ENCODE measurements at regions not wholly inside any gene's neighbourhood (a gene's known extent, or its start where the extent isn't known, plus 50 kb on each side); places are given as distances from the start of the nearest gene placed in this dataset.

GRCh38 chr15:60076045-60076444 lies 71.9 kb downstream of the FOXB1 start:
- ChIA-PET POLR2A (interaction anchor here (1.2 kb wide), 1 partner anchor 24 kb away, joined by 3 read pairs; no protein-coding TSS in a partner anchor), CTCF (interaction anchor here (0.8 kb wide), 1 partner anchor 324 kb away, joined by 3 read pairs; no protein-coding TSS in a partner anchor)
- Histone ChIP-seq H3K27me3 (ENCODE audit: control insufficient read depth in 1 of 2, insufficient read depth in 2 of 2, low read length in 2 of 2) (no peaks in the 10 kb centered on the region), H3K4me1 (ENCODE audit: insufficient read depth, low read length) (peaks cover 7% of the 10 kb centered on the region), H3K27ac (ENCODE audit: low read depth in 1 of 2, low read length in 2 of 2) (no peak overlapping the region), H3K9me3 (ENCODE audit: control insufficient read depth in 1 of 2, insufficient read depth in 1 of 2, low read length in 2 of 2) (no peaks in the 10 kb centered on the region), H3K4me3 (ENCODE audit: low read length) (no peak overlapping the region), H3K36me3 (ENCODE audit: insufficient read depth, low read length) (no peaks in the 10 kb centered on the region)
- no peaks in the 10 kb centered on the region for H3K36me3 Mint-ChIP-seq (ENCODE audit: low read depth)
- no peak for TF ChIP-seq CTCF (IDR thresholded peaks at IDR 0.05)
- no peak for DNase-seq
- no peak overlapping the region for H3K27ac Mint-ChIP-seq
- intact Hi-C loops (cut with DNase I, micrococcal nuclease) = no loop called here
- H3K9me3 Mint-ChIP-seq = no peaks in the 10 kb centered on the region
- H3K4me1 Mint-ChIP-seq (ENCODE audit: low read depth) = peaks cover 22% of the 10 kb centered on the region
- no peaks in the 10 kb centered on the region for H3K27me3 Mint-ChIP-seq
- no peak for ATAC-seq (ENCODE audit: poor library complexity)
- no peak overlapping the region for H3K4me3 Mint-ChIP-seq

GRCh38 chr15:60076582-60077276 lies 72.6 kb downstream of the FOXB1 start:
- H3K27ac ChIP-seq (ENCODE audit: low read depth in 1 of 2, low read length in 2 of 2) = no peak overlapping the region
- ATAC-seq (ENCODE audit: poor library complexity) (no peak), DNase-seq (no peak)
- peaks cover 22% of the 10 kb centered on the region for H3K4me1 Mint-ChIP-seq (ENCODE audit: low read depth)
- no peak overlapping the region for H3K27ac Mint-ChIP-seq
- CTCF ChIA-PET = interaction anchor here (0.6 kb wide), 1 partner anchor 1370 kb away, joined by 3 read pairs; no protein-coding TSS in a partner anchor
- H3K4me3 ChIP-seq (ENCODE audit: low read length) = no peak overlapping the region
- POLR2A ChIA-PET = interaction anchor here (1.2 kb wide), 1 partner anchor 25 kb away, joined by 3 read pairs; no protein-coding TSS in a partner anchor
- peaks cover 7% of the 10 kb centered on the region for H3K4me1 ChIP-seq (ENCODE audit: insufficient read depth, low read length)
- H3K9me3 Mint-ChIP-seq = no peaks in the 10 kb centered on the region
- H3K27me3 Mint-ChIP-seq = no peaks in the 10 kb centered on the region
- no peaks in the 10 kb centered on the region for H3K36me3 Mint-ChIP-seq (ENCODE audit: low read depth)
- intact Hi-C loops (cut with DNase I, micrococcal nuclease) = no loop called here
- H3K27me3 ChIP-seq (ENCODE audit: control insufficient read depth in 1 of 2, insufficient read depth in 2 of 2, low read length in 2 of 2) = no peaks in the 10 kb centered on the region
- no peak overlapping the region for H3K4me3 Mint-ChIP-seq
- H3K9me3 ChIP-seq (ENCODE audit: control insufficient read depth in 1 of 2, insufficient read depth in 1 of 2, low read length in 2 of 2) = no peaks in the 10 kb centered on the region
- no peaks in the 10 kb centered on the region for H3K36me3 ChIP-seq (ENCODE audit: insufficient read depth, low read length)
- TF ChIP-seq CTCF (IDR thresholded peaks at IDR 0.05) = no peak

GRCh38 chr15:60077581-60078359 lies 73.7 kb downstream of the FOXB1 start:
- intact Hi-C loops (cut with DNase I, micrococcal nuclease) = no loop called here
- Mint-ChIP-seq H3K27ac (no peak overlapping the region), H3K36me3 (ENCODE audit: low read depth) (no peaks in the 10 kb centered on the region), H3K4me1 (ENCODE audit: low read depth) (peaks cover 22% of the 10 kb centered on the region), H3K4me3 (no peak overlapping the region), H3K27me3 (no peaks in the 10 kb centered on the region), H3K9me3 (no peaks in the 10 kb centered on the region)
- ChIA-PET CTCF (no interaction called here), POLR2A (no interaction called here)
- no peak overlapping the region for H3K27ac ChIP-seq (ENCODE audit: low read depth in 1 of 2, low read length in 2 of 2)
- DNase-seq (peak in 1 of 14 experiments; percentile 4), ATAC-seq (ENCODE audit: poor library complexity) (no peak)
- no peaks in the 10 kb centered on the region for H3K9me3 ChIP-seq (ENCODE audit: control insufficient read depth in 1 of 2, insufficient read depth in 1 of 2, low read length in 2 of 2)
- peaks cover 7% of the 10 kb centered on the region for H3K4me1 ChIP-seq (ENCODE audit: insufficient read depth, low read length)
- H3K27me3 ChIP-seq (ENCODE audit: control insufficient read depth in 1 of 2, insufficient read depth in 2 of 2, low read length in 2 of 2) = no peaks in the 10 kb centered on the region
- no peak for TF ChIP-seq CTCF (IDR thresholded peaks at IDR 0.05)
- H3K36me3 ChIP-seq (ENCODE audit: insufficient read depth, low read length) = no peaks in the 10 kb centered on the region
- H3K4me3 ChIP-seq (ENCODE audit: low read length) = no peak overlapping the region
